Hippocampal formation (tissue), 2 donors: ENCODE measurements at regions not wholly inside any gene's neighbourhood (a gene's known extent, or its start where the extent isn't known, plus 50 kb on each side); places are given as distances from the start of the nearest gene placed in this dataset.
A peak's percentile ranks its signal among the peaks of the same experiment; 100 is the strongest.
"Not testable (repeated sequence)": the region's sequence is repeated elsewhere in the genome, so short reads cannot be mapped to it uniquely, and the experiment has no call there.

ENCODE experiments used
- DNase-seq, 2 donors: peaks; one replicate each; lab custom pipeline; 2025; lab: John Stamatoyannopoulos, UW

GRCh38 chr17:72175787-72176515, 55.1 kb downstream of the SOX9 start:
- no peak for DNase-seq

- no peak for DNase-seq
Measured at GRCh38 chr17:72176516-72176851, 55.7 kb downstream of the SOX9 start.

- no peak for DNase-seq
Measured at GRCh38 chr17:72176951-72177660, 56.3 kb downstream of the SOX9 start.

DNA sequence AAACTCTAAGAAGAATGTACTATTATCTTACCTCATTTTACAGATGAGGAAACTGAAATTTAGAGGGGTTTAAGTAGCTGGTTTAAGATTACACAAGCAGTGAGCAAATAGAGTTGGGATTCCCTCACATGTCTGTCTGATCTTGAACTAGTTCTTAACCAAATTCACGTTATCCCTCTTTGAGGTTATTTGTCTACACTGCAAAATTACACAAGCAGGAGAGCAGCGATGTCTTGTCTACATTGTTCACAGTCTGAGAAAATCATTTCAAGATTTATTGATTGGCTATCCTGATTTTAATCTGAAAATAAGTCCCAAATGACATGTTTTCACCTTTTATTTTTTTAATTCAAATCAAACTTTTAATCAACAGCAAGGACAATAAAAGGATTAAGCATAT, 56.9 kb downstream of the SOX9 start:
- DNase-seq = no peak

- DNase-seq = no peak
Measured at GRCh38 chr17:72182371-72182873, 61.6 kb downstream of the SOX9 start.

DNA sequence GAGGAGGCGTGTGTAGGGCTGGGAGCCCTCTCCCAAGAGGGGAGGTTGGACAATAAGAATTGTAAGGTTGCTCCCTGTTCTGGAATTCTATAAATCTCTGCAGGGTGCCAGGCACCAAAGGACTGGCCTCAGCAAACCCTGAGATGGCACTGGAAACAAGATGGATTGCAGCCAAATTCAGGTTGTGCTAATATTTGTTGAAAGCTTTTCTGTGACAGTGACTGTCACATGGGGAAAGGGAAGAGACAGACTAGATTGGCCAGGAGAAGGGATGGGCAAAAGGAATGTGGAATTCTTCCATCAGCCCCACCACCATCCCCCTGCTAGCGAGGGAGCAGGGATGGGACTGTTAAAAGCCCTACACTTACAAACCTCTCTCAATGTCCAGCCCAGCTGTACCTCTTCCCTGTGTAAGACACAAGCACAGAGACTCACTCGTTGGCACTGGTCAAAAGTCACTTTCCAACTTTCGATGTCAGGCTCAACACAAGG, 62.4 kb downstream of the SOX9 start:
- no peak for DNase-seq

DNA sequence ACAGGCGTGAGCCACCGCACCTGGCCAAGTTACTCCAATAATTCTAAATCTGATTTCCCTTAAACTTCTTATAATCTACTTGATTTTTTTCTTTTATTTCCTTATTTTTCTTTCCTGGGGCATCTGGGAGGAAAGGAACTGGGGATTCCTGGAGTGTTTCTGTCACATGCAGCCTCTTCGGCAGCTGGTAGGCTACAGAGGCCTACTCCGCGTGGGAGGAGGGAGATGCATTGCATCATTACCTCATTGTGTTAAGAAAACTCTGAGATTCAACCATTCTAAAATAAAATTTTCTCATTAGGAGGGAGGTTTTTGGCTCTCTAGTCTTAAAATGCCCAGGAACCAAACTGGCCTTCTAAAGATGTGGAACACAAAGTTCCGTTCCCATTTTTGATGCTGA, 64.0 kb downstream of the SOX9 start:
- no peak for DNase-seq

DNA sequence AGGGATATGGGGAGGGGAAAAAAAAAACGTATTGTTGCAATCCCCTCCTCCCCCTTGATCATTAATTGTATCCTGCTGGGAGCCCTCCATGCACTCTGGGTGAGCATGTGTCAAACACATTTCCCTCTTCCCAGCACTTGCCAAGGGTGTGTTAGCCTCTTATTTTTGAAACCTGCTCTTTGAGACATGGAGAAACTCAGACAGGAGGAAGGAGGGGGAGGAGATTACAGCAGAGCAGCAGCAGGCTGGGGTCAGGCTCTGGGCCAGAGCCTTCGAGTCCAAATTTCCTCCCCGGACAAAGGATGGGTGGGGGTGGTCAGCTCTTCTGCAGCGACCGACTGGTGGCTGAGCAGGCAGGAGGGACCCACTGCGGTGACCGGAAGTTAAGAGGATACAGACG, 64.7 kb downstream of the SOX9 start:
- DNase-seq = no peak

- no peak for DNase-seq
Measured at GRCh38 chr17:72187556-72187955, 66.7 kb downstream of the SOX9 start.

DNA sequence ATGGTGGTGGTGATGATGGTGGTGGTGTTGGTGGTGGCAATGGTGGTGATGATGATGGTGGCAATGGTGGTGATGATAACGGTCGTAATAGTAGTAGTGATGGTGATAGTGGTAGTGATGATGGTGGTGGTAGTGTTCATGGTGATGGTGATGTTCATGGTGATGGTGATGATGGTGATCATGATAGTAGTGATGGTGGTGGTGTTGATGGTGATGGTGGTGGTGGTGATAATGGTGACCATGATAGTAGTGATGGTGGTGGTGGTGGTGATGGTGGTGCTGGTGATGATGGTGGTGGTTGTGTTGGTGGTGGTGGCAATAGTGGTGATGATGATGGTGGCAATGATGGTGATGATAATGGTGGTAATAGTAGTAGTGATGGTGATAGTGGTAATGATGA, 68.0 kb downstream of the SOX9 start:
- DNase-seq = no peak

DNA sequence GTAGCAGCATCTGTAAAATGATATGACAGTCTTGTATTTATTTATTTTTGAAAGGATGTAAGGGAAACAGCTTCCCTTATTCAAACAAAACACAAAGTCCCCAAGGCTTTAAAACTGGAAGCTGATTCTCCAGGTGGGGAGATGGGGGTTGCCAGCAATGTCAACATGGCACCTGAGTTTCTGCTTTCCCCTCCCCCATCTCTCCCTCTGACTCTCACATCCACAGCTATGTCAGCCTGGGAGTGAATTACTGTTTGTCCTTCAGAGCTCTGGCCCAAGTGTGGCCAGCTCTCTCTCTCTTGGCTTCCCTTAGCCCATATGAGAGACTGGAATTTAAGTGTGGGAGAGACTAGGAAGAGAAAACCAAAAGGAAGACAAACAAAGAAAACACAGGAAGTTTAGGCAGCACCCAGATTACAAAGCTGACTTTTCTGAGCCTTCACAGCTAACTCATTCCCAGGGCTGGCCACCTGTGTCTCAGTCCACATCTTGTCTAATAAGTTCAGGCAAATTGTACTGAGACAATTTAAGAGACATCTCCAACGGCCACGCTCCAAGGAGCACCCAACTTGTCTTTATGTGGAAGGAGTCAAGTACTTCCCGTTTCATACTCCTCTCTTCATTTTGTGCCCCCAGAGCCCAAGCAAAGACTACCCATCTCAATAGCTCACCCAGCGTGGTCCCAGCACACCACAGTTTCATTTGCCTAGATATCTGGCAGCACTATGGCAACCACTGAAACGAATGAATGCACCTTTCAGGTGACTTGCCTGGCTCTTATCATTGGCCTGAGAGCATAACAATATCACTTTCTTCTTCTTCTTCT, 69.2 kb downstream of the SOX9 start:
- DNase-seq = no peak

GRCh38 chr17:72191356-72191755, 70.5 kb downstream of the SOX9 start:
- no peak for DNase-seq

- no peak for DNase-seq
Measured at GRCh38 chr17:72191921-72192799, 71.3 kb downstream of the SOX9 start.

- no peak for DNase-seq
Measured at GRCh38 chr17:72192800-72193192, 72.0 kb downstream of the SOX9 start.

DNA sequence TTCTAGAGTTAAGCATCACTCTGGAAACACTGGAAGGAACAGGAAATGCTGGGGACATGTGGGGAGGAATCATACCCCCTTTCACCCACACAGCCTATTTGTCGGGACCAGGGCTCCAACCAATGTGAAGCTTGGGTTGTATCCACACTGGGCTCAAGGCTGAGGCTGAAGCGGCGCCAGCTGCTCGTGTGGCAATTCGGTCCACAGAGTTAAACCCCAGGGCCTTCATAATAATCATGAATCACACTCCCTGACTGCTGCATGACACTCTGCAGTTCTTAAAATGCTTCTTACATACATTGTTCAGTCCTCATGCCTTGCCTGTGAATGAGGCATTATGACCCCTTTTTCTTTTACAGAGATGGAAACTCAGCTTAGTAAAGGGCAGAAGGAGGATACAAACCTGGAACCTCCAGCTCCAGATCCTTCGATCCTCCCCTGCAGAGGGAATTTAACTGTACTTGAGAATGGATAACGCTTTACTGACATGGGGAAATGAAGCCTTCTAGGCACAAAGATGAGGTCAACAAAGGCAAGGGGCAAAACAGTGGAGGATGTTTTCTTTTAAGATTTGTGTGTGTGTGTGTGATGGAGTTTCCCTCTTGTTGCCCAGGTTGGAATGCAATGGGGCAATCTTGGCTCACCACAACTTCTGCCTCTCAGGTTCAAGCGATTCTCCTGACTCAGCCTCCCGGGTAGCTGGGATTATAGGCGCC, 72.7 kb downstream of the SOX9 start:
- DNase-seq = no peak

DNA sequence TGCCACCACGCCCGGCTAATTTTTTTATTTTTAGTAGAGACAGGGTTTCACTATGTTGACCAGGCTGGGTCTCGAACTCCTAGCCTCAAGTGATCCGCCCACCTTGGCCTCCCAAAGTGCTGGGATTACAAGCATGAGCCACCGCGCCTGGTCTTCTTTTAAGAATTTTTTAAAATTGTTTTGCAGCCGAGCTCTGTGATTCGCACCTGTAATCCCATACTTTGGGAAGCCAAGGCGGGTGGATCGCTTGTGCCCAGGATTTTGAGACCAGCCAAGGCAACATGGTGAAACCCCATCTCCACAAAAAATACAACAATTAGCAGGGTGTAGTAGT, 73.3 kb downstream of the SOX9 start:
- not testable (repeated sequence) for DNase-seq

GRCh38 chr17:72199256-72199655, 78.4 kb downstream of the SOX9 start:
- DNase-seq = no peak

GRCh38 chr17:72204742-72205141, 83.9 kb downstream of the SOX9 start:
- DNase-seq = no peak

DNA sequence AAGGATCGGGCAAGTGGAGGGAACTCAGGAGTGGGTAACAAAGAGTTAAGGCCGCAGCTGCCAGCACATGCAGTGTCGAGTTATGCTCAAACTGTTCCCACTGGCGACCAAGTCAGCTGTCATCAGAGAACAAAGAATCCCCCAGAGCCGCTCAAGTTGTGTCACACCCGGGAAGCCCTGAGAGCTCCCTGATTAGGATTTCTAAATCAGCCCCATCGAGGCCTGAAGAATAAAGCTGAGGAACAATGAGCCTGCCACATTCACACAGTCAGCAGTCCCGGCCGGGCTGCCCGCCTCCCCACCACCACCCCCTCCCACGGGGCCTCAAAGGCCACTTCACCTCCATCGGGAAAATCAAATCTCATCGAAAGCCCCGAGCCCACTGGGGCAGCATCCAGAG, 84.5 kb downstream of the SOX9 start:
- peak; percentile 15 to 22 for DNase-seq

DNA sequence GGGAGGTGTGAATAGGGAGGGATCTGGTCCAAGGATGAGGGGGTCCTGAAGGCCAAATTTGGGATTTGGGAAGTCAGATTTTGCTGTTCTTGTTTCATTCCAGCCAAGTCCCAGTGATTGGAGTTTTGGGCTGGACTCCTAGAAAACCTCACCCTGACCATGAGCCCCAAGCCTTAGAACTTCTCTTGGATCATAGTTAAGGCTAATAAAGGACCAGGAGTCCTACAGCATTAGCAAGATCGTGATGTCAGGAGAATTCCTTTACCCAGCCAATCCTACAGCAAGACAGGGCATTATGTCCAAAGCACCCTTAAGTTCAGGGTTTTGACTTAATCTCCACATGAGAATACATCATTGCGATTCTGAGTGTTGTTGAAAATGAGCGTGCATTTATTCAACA, 85.0 kb downstream of the SOX9 start:
- no peak for DNase-seq

DNA sequence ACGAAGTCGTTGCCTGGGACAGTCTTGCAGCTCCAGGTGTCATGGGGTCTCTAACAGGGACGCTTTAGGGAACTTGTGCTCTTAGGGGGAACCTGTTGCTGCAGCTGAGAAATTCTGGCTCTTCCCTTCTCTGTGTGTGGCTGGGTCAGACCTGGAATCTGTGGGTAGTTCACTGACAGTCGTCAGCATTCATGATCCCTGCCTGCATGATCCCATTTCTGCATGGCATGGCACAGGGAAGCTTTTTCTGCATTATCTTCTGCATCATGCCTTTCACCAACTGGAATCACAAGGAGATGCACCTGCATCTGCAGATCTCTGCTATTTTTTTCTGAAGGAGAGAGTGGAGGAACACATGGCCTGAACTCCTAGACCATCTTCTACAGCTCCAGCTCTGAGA, 85.6 kb downstream of the SOX9 start:
- no peak for DNase-seq
